HG03139 (cell line): ENCODE measurements at regions not wholly inside any gene's neighbourhood (a gene's known extent, or its start where the extent isn't known, plus 50 kb on each side); places are given as distances from the start of the nearest gene placed in this dataset.

Source experiments
- ATAC-seq: cut with Tn5 transposase; IDR thresholded peaks from one replicate; pipeline ENCODE4 v1.9.1; 2021; ENCODE audit not compliant: unreplicated experiment

GRCh38 chr16:62254372-62254771, 218.1 kb upstream of the CDH8 start:
- ATAC-seq = no peak

GRCh38 chr16:62253966-62254365, 217.7 kb upstream of the CDH8 start:
- no peak for ATAC-seq

GRCh38 chr16:62249069-62249468, 212.8 kb upstream of the CDH8 start:
- ATAC-seq = no peak

- ATAC-seq = no peak
Observed at GRCh38 chr16:62240722-62241121, 204.5 kb upstream of the CDH8 start.

GRCh38 chr16:62225675-62226074, 189.4 kb upstream of the CDH8 start:
- ATAC-seq = peak; percentile 55

- no peak for ATAC-seq
Observed at GRCh38 chr16:62224646-62225209, 188.5 kb upstream of the CDH8 start.

- no peak for ATAC-seq
Observed at GRCh38 chr16:62216837-62217236, 180.6 kb upstream of the CDH8 start.

- no peak for ATAC-seq
Observed at GRCh38 chr16:62213763-62214162, 177.5 kb upstream of the CDH8 start.

- ATAC-seq = no peak
Observed at GRCh38 chr16:62208934-62209333, 172.7 kb upstream of the CDH8 start.

GRCh38 chr16:62205459-62205858, 169.2 kb upstream of the CDH8 start:
- no peak for ATAC-seq

GRCh38 chr16:62201911-62202310, 165.7 kb upstream of the CDH8 start:
- ATAC-seq = no peak

GRCh38 chr16:62194828-62195227, 158.6 kb upstream of the CDH8 start:
- no peak for ATAC-seq

GRCh38 chr16:62190426-62190825, 154.2 kb upstream of the CDH8 start:
- no peak for ATAC-seq

- no peak for ATAC-seq
Observed at GRCh38 chr16:62177351-62178203, 141.3 kb upstream of the CDH8 start.

- ATAC-seq = no peak
Observed at GRCh38 chr16:62170642-62171041, 134.4 kb upstream of the CDH8 start.

- no peak for ATAC-seq
Observed at GRCh38 chr16:62167551-62167950, 131.3 kb upstream of the CDH8 start.

- ATAC-seq = no peak
Observed at GRCh38 chr16:62157544-62157943, 121.3 kb upstream of the CDH8 start.

- no peak for ATAC-seq
Observed at GRCh38 chr16:62156971-62157370, 120.7 kb upstream of the CDH8 start.

- no peak for ATAC-seq
Observed at GRCh38 chr16:62149631-62150030, 113.4 kb upstream of the CDH8 start.

- no peak for ATAC-seq
Observed at GRCh38 chr16:62137996-62138395, 101.8 kb upstream of the CDH8 start.

- ATAC-seq = no peak
Observed at GRCh38 chr16:62135911-62136310, 99.7 kb upstream of the CDH8 start.

- no peak for ATAC-seq
Observed at GRCh38 chr16:62135446-62135845, 99.2 kb upstream of the CDH8 start.

- ATAC-seq = no peak
Observed at GRCh38 chr16:62130101-62130500, 93.9 kb upstream of the CDH8 start.
